ENCODE measurements at regions not wholly inside any gene's neighbourhood (a gene's known extent, or its start where the extent isn't known, plus 50 kb on each side); places are given as distances from the start of the nearest gene placed in this dataset.

DNA sequence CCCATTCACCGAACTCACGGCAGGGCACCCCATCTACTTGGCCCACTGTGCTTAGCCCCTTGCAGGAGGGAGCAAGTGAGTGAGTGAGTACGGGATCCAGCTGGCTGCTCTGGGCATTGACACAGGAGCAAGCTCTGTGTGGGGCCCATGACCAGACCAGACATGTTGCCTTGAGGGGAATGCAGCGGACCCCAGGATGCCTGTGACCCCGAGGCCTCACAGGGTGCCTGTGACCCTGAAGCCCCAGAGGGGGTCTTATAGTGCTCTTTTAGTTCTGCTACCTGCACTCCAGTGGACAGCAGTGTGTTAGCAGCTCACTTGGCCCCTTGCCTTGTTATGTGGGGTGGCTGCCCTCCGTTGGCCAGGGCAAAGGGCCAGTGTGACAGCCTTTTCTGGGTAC is 255.8 kb downstream of the ETNK1 start:
- TF ChIP-seq, protein P1, sequence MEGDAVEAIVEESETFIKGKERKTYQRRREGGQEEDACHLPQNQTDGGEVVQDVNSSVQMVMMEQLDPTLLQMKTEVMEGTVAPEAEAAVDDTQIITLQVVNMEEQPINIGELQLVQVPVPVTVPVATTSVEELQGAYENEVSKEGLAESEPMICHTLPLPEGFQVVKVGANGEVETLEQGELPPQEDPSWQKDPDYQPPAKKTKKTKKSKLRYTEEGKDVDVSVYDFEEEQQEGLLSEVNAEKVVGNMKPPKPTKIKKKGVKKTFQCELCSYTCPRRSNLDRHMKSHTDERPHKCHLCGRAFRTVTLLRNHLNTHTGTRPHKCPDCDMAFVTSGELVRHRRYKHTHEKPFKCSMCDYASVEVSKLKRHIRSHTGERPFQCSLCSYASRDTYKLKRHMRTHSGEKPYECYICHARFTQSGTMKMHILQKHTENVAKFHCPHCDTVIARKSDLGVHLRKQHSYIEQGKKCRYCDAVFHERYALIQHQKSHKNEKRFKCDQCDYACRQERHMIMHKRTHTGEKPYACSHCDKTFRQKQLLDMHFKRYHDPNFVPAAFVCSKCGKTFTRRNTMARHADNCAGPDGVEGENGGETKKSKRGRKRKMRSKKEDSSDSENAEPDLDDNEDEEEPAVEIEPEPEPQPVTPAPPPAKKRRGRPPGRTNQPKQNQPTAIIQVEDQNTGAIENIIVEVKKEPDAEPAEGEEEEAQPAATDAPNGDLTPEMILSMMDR (IDR thresholded peaks at IDR 0.05): no peak
- TF ChIP-seq POLR2A (IDR thresholded peaks at IDR 0.05): no peak
